ENCODE measurements at regions not wholly inside any gene's neighbourhood (a gene's known extent, or its start where the extent isn't known, plus 50 kb on each side); places are given as distances from the start of the nearest gene placed in this dataset.
A peak's percentile ranks its signal among the peaks of the same experiment; 100 is the strongest.

GRCh38 chr5:167453246-167454030 is 838.0 kb upstream of the WWC1 start:
- DNase-seq (ENCODE audit: insufficient read length, low spot score) (no peak), FAIRE-seq (no peak)
- TF ChIP-seq POLR2A (IDR thresholded peaks at IDR 0.05; ENCODE audit: low read depth, low read length) = no peak

- DNase-seq (ENCODE audit: insufficient read length, low spot score) (no peak), FAIRE-seq (no peak)
- no peak for TF ChIP-seq POLR2A (IDR thresholded peaks at IDR 0.05; ENCODE audit: low read depth, low read length)
These were observed 833.0 kb upstream of the WWC1 start for GRCh38 chr5:167458412-167458811.

- no peak for DNase-seq (ENCODE audit: insufficient read length, low spot score)
- FAIRE-seq = no peak
These were observed 830.9 kb upstream of the WWC1 start for GRCh38 chr5:167460449-167461020.

GRCh38 chr5:167463939-167464338 is 827.5 kb upstream of the WWC1 start:
- FAIRE-seq = no peak
- no peak for TF ChIP-seq POLR2A (IDR thresholded peaks at IDR 0.05; ENCODE audit: low read depth, low read length)

More at GRCh38 chr5:167460449-167461020, 830.9 kb upstream of the WWC1 start:
- no peak for TF ChIP-seq POLR2A (IDR thresholded peaks at IDR 0.05; ENCODE audit: low read depth, low read length)

GRCh38 chr5:167466992-167467391 is 824.5 kb upstream of the WWC1 start:
- TF ChIP-seq POLR2A (IDR thresholded peaks at IDR 0.05; ENCODE audit: low read depth, low read length) = no peak
- DNase-seq (ENCODE audit: insufficient read length, low spot score) (no peak), FAIRE-seq (no peak)

More at GRCh38 chr5:167463939-167464338, 827.5 kb upstream of the WWC1 start:
- DNase-seq (ENCODE audit: insufficient read length, low spot score) = no peak

GRCh38 chr5:167472566-167473108 is 818.8 kb upstream of the WWC1 start:
- DNase-seq (ENCODE audit: insufficient read length, low spot score) (no peak), FAIRE-seq (no peak)
- TF ChIP-seq POLR2A (IDR thresholded peaks at IDR 0.05; ENCODE audit: low read depth, low read length) = no peak

GRCh38 chr5:167478188-167478587 is 813.3 kb upstream of the WWC1 start:
- no peak for DNase-seq (ENCODE audit: insufficient read length, low spot score)
- TF ChIP-seq POLR2A (IDR thresholded peaks at IDR 0.05; ENCODE audit: low read depth, low read length) = no peak
- FAIRE-seq = no peak

GRCh38 chr5:167479779-167480178 is 811.7 kb upstream of the WWC1 start:
- DNase-seq (ENCODE audit: insufficient read length, low spot score) (no peak), FAIRE-seq (no peak)
- TF ChIP-seq POLR2A (IDR thresholded peaks at IDR 0.05; ENCODE audit: low read depth, low read length) = no peak

- no peak for TF ChIP-seq POLR2A (IDR thresholded peaks at IDR 0.05; ENCODE audit: low read depth, low read length)
- FAIRE-seq (no peak), DNase-seq (ENCODE audit: insufficient read length, low spot score) (no peak)
These were observed 810.1 kb upstream of the WWC1 start for GRCh38 chr5:167481345-167481744.

- no peak for FAIRE-seq
- no peak for TF ChIP-seq POLR2A (IDR thresholded peaks at IDR 0.05; ENCODE audit: low read depth, low read length)
- no peak for DNase-seq (ENCODE audit: insufficient read length, low spot score)
These were observed 808.9 kb upstream of the WWC1 start for GRCh38 chr5:167482555-167482954.

- FAIRE-seq = peak; percentile 79
- TF ChIP-seq POLR2A (IDR thresholded peaks at IDR 0.05; ENCODE audit: low read depth, low read length) = no peak
- peak; percentile 7 for DNase-seq (ENCODE audit: insufficient read length, low spot score)
These were observed 806.2 kb upstream of the WWC1 start for GRCh38 chr5:167485061-167485774.

GRCh38 chr5:167488371-167488770 is 803.1 kb upstream of the WWC1 start:
- TF ChIP-seq POLR2A (IDR thresholded peaks at IDR 0.05; ENCODE audit: low read depth, low read length) = no peak

GRCh38 chr5:167489202-167489601 is 802.2 kb upstream of the WWC1 start:
- peak; percentile 12 for DNase-seq (ENCODE audit: insufficient read length, low spot score)

More at GRCh38 chr5:167488371-167488770, 803.1 kb upstream of the WWC1 start:
- DNase-seq (ENCODE audit: insufficient read length, low spot score) = no peak
- FAIRE-seq = no peak

More at GRCh38 chr5:167489202-167489601, 802.2 kb upstream of the WWC1 start:
- TF ChIP-seq POLR2A (IDR thresholded peaks at IDR 0.05; ENCODE audit: low read depth, low read length) = no peak
- FAIRE-seq = peak; percentile 90

Measured in H54 (cell line).